HepG2 (cell line): ENCODE measurements at regions not wholly inside any gene's neighbourhood (a gene's known extent, or its start where the extent isn't known, plus 50 kb on each side); places are given as distances from the start of the nearest gene placed in this dataset.

Experiments
- CTCF ChIP-seq: sonication (generic); formaldehyde crosslinking; IDR thresholded peaks from 2 replicates; pipeline ENCODE4 v1.5.0; 2020; ENCODE audit warnings: mild to moderate bottlenecking, missing genetic modification reagents, moderate library complexity
- HOXA3 ChIP-seq: sonication (generic); formaldehyde crosslinking; IDR thresholded peaks from 2 replicates; pipeline ENCODE4 v1.5.0; 2020; ENCODE audit warnings: missing genetic modification reagents
- POLR2AphosphoS5 ChIP-seq: IDR thresholded peaks from 2 replicates; pipeline ENCODE4 v1.6.1; 2012; ENCODE audit warnings: low read depth, low read length
- TCF7L2 ChIP-seq: IDR thresholded peaks from 2 replicates; pipeline ENCODE4 v1.6.1; 2011; ENCODE audit warnings: mild to moderate bottlenecking, low read depth, low read length, moderate library complexity
- ZIK1 ChIP-seq: sonication (generic); formaldehyde crosslinking; IDR thresholded peaks from 2 replicates; pipeline ENCODE4 v1.5.0; 2020; ENCODE audit warnings: mild to moderate bottlenecking, low read depth, missing genetic modification reagents, borderline replicate concordance
- ZNF280B ChIP-seq: sonication (generic); formaldehyde crosslinking; IDR thresholded peaks from 2 replicates; pipeline ENCODE4 v1.5.0; 2020; ENCODE audit warnings: missing genetic modification reagents, mild to moderate bottlenecking, borderline replicate concordance
- ZNF510 ChIP-seq: sonication (generic); formaldehyde crosslinking; IDR thresholded peaks from 2 replicates; pipeline ENCODE4 v1.4.0; 2020; ENCODE audit warnings: low read depth, mild to moderate bottlenecking, missing genetic modification reagents
- ZSCAN30 ChIP-seq: sonication (generic); formaldehyde crosslinking; IDR thresholded peaks from 2 replicates; pipeline ENCODE4 v1.5.0; 2020; ENCODE audit warnings: mild to moderate bottlenecking, missing genetic modification reagents

GRCh38 chrY:12292542-12292941, 408.5 kb upstream of the USP9Y start:
- TF ChIP-seq HOXA3 (CRISPR knock-in tag) (no peak), ZSCAN30 (no peak), POLR2AphosphoS5 (no peak), ZNF510 (CRISPR knock-in tag) (no peak), TCF7L2 (no peak), CTCF (no peak), ZNF280B (CRISPR knock-in tag) (no peak), ZIK1 (no peak)
